ENCODE measurements at regions not wholly inside any gene's neighbourhood (a gene's known extent, or its start where the extent isn't known, plus 50 kb on each side); places are given as distances from the start of the nearest gene placed in this dataset.

DNA sequence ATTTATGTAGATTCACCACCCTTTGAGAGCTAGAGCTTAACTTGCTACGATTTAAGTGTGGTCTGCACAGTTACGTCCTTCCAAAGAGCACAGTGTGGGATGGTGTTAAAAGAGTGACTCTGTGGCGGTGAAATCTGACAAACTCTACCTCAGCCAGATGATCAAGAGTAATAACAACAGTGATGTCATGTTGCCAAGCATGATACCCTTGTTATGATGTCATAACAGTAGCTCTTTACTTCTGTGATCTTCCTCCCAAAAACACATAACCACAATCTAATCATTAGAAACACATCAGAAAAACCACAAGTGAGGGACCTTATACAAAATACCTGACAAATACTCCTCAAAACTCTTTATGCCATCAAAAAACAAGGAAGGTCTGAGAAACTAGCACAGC is 649.3 kb downstream of the POM121L12 start:
- TF ChIP-seq, protein P1, sequence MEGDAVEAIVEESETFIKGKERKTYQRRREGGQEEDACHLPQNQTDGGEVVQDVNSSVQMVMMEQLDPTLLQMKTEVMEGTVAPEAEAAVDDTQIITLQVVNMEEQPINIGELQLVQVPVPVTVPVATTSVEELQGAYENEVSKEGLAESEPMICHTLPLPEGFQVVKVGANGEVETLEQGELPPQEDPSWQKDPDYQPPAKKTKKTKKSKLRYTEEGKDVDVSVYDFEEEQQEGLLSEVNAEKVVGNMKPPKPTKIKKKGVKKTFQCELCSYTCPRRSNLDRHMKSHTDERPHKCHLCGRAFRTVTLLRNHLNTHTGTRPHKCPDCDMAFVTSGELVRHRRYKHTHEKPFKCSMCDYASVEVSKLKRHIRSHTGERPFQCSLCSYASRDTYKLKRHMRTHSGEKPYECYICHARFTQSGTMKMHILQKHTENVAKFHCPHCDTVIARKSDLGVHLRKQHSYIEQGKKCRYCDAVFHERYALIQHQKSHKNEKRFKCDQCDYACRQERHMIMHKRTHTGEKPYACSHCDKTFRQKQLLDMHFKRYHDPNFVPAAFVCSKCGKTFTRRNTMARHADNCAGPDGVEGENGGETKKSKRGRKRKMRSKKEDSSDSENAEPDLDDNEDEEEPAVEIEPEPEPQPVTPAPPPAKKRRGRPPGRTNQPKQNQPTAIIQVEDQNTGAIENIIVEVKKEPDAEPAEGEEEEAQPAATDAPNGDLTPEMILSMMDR (conservative IDR thresholded peaks at IDR 0.05; ENCODE audit: low read depth, low read length) = no peak
- TF ChIP-seq EZH2 (IDR thresholded peaks at IDR 0.05; ENCODE audit: low read length, unreplicated experiment) = no peak
